ENCODE measurements at regions not wholly inside any gene's neighbourhood (a gene's known extent, or its start where the extent isn't known, plus 50 kb on each side); places are given as distances from the start of the nearest gene placed in this dataset.
"Not testable (repeated sequence)": the region's sequence is repeated elsewhere in the genome, so short reads cannot be mapped to it uniquely, and the experiment has no call there.

- no peak overlapping the region for H3K4me3 ChIP-seq (ENCODE audit: low read depth, low read length)
- DNase-seq (ENCODE audit: low read depth), result no peak
- no peak for TF ChIP-seq CTCF (conservative IDR thresholded peaks at IDR 0.05; ENCODE audit: low read depth, low read length)
These were observed 672.4 kb upstream of the TMPRSS15 start for GRCh38 chr21:19076031-19076430.

DNA sequence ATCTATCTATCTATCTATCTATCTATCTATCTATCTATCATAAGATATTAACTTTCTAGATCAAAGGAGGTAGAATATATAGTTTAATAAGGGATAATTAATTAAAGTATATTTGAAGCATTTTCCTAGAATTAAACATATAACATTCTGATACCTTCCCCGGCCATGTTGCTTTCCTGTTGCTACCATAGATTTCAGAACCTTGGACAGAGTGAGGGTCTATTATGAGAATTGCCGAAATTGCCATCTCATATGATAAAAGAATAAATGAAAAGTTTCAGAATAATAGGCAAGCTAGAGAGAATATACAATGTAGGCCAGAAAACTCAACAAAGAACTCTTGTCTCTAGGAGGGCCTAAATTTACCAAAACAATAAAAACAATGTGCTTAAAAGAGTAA is 706.1 kb upstream of the TMPRSS15 start:
- H3K4me3 ChIP-seq (ENCODE audit: low read depth, low read length), result no peak overlapping the region
- TF ChIP-seq CTCF (conservative IDR thresholded peaks at IDR 0.05; ENCODE audit: low read depth, low read length), result no peak
- DNase-seq (ENCODE audit: low read depth), result no peak

DNA sequence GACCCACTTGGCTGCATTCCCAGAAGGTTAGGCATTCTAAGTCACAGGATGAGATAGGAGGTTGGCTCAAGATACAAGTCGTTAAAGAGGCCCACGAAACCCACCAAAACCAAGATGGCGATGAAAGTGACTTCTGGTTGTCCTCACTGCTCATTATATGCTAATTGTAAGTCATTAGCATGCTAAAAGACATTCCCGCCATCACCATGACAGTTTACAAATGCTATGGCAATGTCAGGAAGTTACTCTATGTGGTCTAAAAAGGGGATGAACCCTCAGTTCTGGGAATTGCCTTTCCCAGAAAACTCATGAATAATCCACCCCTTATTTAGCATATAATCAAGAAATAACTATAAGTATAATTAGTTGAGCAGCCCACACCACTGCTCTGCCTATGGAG is 715.7 kb upstream of the TMPRSS15 start:
- not testable (repeated sequence) for DNase-seq (ENCODE audit: low read depth); H3K4me3 ChIP-seq (ENCODE audit: low read depth, low read length)

DNA sequence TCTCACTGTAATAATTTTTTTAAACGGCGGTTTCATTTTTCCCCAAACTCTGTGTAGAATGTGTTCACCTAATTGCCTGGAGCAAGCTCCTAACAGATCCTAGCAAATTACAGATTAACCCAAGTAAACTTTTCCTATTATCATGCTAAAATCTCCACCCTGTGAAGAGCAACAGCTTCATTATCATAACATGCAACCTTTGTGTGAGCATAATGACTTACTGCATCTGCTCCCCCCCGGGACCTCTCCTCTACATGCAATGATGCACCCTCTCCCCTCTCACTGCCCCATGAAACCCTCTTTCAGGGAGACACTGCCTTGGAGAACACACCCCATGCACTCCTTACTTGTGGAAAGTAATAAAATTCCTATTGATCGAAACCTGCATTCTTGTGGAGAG is 717.0 kb upstream of the TMPRSS15 start:
- DNase-seq (ENCODE audit: low read depth), result no peak
- H3K4me3 ChIP-seq (ENCODE audit: low read depth, low read length), result no peak overlapping the region
- TF ChIP-seq CTCF (conservative IDR thresholded peaks at IDR 0.05; ENCODE audit: low read depth, low read length), result no peak

GRCh38 chr21:19122356-19122755 is 718.8 kb upstream of the TMPRSS15 start:
- DNase-seq (ENCODE audit: low read depth), result no peak
- TF ChIP-seq CTCF (conservative IDR thresholded peaks at IDR 0.05; ENCODE audit: low read depth, low read length), result no peak
- no peak overlapping the region for H3K4me3 ChIP-seq (ENCODE audit: low read depth, low read length)

DNA sequence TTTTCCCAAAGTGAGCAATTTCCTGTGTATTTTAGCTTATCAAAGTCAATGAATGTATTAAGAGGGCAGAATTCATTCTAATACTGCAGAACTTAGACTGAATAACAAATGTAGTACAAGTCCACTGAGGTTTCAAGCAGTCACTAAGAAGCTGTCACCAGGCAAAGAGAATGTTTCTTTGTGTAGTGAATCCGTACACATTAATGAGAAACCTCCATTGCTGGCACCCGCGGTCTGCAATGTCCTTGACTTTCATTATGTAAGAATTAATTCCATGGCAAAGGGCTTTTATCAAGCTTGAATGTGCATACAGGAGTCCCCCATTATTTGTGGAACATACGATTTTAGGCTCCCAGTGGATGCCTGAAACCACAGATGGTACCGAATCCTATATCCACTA is 719.5 kb upstream of the TMPRSS15 start:
- DNase-seq (ENCODE audit: low read depth), result no peak
- TF ChIP-seq CTCF (conservative IDR thresholded peaks at IDR 0.05; ENCODE audit: low read depth, low read length), result no peak
- no peak overlapping the region for H3K4me3 ChIP-seq (ENCODE audit: low read depth, low read length)

DNA sequence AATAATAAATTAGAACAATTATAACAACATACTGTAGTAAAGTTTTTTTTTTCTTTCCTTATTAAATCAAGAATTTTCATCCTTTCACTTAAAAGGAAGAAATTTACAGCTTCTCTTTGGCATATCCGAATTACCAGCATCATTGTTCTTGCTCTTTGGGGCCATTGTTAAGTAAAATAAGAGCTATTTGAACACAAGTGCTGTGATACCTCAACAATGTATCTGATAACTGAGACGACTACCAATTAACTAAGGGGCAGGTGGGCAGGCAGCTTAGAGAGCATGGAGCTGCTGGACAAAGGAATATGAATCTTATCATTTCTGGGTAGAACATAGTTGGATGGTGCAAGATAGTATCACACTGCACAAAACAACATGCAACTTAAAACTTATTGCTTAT is 719.9 kb upstream of the TMPRSS15 start:
- no peak for DNase-seq (ENCODE audit: low read depth)
- no peak for TF ChIP-seq CTCF (conservative IDR thresholded peaks at IDR 0.05; ENCODE audit: low read depth, low read length)
- H3K4me3 ChIP-seq (ENCODE audit: low read depth, low read length), result no peak overlapping the region

DNA sequence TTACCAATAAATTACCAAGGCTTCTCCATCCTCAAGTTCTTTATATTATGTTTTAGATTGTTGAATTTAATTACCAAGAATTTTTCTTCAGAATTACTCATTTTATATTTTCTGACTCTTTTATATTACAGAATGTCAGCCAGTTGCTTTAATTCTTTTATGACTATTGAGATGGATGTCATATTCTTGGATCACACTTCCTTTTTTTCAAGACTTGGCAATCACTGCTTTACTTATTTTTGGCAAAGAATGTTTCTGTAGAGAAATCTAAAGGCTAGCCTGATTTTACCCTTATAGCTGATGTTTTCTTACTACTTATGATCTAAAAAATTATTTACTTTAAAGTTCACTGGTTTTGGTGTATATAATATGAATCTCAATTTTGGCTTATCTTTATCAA is 721.1 kb upstream of the TMPRSS15 start:
- no peak for DNase-seq (ENCODE audit: low read depth)
- H3K4me3 ChIP-seq (ENCODE audit: low read depth, low read length), result no peak overlapping the region
- TF ChIP-seq CTCF (conservative IDR thresholded peaks at IDR 0.05; ENCODE audit: low read depth, low read length), result no peak
